ENCODE measurements at regions not wholly inside any gene's neighbourhood (a gene's known extent, or its start where the extent isn't known, plus 50 kb on each side); places are given as distances from the start of the nearest gene placed in this dataset.

DNA sequence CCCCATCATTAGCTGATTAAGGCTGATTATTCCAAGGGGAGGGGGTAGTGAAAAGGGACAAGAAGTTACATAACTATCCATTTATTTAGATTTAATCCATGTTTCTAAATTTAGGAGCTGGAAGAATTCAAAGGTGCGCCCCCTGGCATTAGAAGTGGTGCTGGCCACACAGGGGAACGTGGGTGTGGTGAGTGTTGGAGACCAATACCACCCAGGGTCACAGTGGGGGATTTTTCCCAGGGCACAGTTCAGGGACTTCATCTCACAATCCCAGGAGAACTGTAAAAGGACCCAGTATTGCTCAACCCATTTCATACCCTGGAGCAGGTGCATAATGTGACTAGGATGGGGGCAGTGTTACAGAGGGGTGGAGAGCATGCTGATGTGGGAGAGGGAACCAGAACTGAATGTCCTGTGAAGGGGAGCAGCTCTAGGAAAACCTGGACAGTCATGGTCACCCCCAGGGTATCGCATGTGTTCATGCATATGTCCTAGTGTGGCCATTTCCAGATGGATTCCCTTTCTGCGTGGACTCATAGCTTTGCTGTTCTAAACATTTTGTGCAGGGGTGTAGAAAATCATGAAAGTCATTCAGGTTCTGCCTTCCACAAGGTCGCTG lies 110.3 kb downstream of the LSM3 start:
- TF ChIP-seq POLR2A (IDR thresholded peaks at IDR 0.05) = no peak
- no peak for TF ChIP-seq CTCF (IDR thresholded peaks at IDR 0.05)
